Keratinocyte (primary cell): ENCODE measurements at regions not wholly inside any gene's neighbourhood (a gene's known extent, or its start where the extent isn't known, plus 50 kb on each side); places are given as distances from the start of the nearest gene placed in this dataset.

Source experiments
- EZH2 ChIP-seq: IDR thresholded peaks from one replicate; pipeline ENCODE4 v1.6.1; 2012; ENCODE audit warnings: inconsistent platforms, mild to moderate bottlenecking, low read length, moderate library complexity
- TF ChIP-seq, protein P1 (sequence below), 3 experiments: IDR thresholded peaks in 1 of 3; conservative IDR thresholded peaks in 1 of 3; optimal IDR thresholded peaks in 1 of 3; 2 replicates in 2 of 3; 3 replicates in 1 of 3; pipeline versions ENCODE3 to v1.5.1; 2011; ENCODE audit warnings: low read length in 3 of 3, mild to moderate bottlenecking in 3 of 3, moderate library complexity in 2 of 3, control low read depth in 1 of 3, inconsistent platforms in 1 of 3; ENCODE audit not compliant: insufficient read depth in 2 of 3; ENCODE audit errors: extremely low read depth in 1 of 3

- TF ChIP-seq, protein P1, sequence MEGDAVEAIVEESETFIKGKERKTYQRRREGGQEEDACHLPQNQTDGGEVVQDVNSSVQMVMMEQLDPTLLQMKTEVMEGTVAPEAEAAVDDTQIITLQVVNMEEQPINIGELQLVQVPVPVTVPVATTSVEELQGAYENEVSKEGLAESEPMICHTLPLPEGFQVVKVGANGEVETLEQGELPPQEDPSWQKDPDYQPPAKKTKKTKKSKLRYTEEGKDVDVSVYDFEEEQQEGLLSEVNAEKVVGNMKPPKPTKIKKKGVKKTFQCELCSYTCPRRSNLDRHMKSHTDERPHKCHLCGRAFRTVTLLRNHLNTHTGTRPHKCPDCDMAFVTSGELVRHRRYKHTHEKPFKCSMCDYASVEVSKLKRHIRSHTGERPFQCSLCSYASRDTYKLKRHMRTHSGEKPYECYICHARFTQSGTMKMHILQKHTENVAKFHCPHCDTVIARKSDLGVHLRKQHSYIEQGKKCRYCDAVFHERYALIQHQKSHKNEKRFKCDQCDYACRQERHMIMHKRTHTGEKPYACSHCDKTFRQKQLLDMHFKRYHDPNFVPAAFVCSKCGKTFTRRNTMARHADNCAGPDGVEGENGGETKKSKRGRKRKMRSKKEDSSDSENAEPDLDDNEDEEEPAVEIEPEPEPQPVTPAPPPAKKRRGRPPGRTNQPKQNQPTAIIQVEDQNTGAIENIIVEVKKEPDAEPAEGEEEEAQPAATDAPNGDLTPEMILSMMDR (optimal IDR thresholded peaks at IDR 0.05 in 1 of 3, IDR thresholded peaks at IDR 0.05 in 1 of 3, conservative IDR thresholded peaks at IDR 0.05 in 1 of 3; ENCODE audit: extremely low read depth in 1 of 3, insufficient read depth in 2 of 3, low read length in 3 of 3) = no peak
- no peak for TF ChIP-seq EZH2
Measured at GRCh38 chr5:2591777-2592453, 159.6 kb downstream of the IRX2 start.
